ENCODE measurements at regions not wholly inside any gene's neighbourhood (a gene's known extent, or its start where the extent isn't known, plus 50 kb on each side); places are given as distances from the start of the nearest gene placed in this dataset.

DNA sequence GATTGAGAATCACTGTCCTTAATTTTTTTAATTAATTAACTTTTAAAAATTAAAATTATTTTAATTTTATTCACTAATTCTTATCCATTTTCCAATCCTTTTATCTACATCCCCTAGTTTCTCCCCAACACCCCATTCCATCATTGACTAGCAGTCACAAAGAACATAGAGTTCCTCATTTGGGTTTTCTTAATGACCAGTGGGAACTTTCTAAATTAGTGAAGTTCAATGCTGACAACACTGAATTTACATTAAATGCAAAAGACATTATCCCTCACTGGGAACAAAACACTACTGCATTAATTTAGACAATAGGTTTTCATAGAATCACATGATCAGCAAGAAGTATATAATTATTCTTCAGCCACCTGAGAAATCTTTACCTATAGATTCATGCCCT lies 80.6 kb upstream of the GLS start:
- POLR2A ChIA-PET = no interaction called here
- DNase-seq = no peak

DNA sequence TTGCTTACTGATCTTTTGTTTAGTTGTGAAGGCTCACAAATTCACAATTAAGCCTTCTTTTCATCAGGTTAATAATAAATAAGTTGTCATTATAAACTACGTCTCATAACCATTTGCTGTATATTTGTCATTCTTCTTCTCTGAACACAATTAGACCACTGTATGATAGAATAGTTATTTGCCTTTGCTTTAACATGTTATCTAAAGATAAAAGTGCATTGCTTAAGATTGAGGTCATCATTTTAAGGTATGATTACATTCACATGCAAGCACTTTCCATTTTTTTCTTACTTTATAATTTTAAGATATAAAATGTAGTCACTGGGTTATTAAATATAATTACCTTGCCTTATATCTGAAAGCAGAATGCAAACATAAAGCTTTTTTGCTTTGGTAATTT lies 80.1 kb upstream of the GLS start:
- ChIA-PET POLR2A (no interaction called here), CTCF (no interaction called here)
- Histone ChIP-seq H3K4me3 (ENCODE audit: control extremely low read depth in 1 of 5, extremely low read depth in 1 of 5, insufficient read depth in 1 of 5, low read depth in 2 of 5, low read length in 4 of 5) (no peak overlapping the region), H3K4me2 (replicated peaks; ENCODE audit: low read depth, low read length, poor library complexity, severe bottlenecking) (no peak overlapping the region), H3K27ac (ENCODE audit: low read length in 2 of 2) (no peak overlapping the region), H3K79me2 (ENCODE audit: control insufficient read depth, insufficient read depth, low read length) (no peaks in the 10 kb centered on the region), H3K36me3 (replicated peaks in 1 of 2; ENCODE audit: control extremely low read depth in 1 of 2, control insufficient read depth in 1 of 2, extremely low read depth in 1 of 2, insufficient read depth in 2 of 2, low read length in 1 of 2) (no peaks in the 10 kb centered on the region), H3K4me1 (ENCODE audit: control insufficient read depth in 2 of 2, insufficient read depth in 2 of 2, low read length in 2 of 2) (no peaks in the 10 kb centered on the region), H2AFZ (ENCODE audit: insufficient read depth, low read depth, low read length, poor library complexity, severe bottlenecking) (no peak overlapping the region), H3K27me3 (replicated peaks in 1 of 4; ENCODE audit: control extremely low read depth in 1 of 4, control insufficient read depth in 3 of 4, insufficient read depth in 4 of 4, low read length in 3 of 4) (no peaks in the 10 kb centered on the region), H3K9ac (ENCODE audit: low read length) (no peak overlapping the region), H3K9me3 (ENCODE audit: control extremely low read depth in 1 of 3, control insufficient read depth in 2 of 3, insufficient read depth in 1 of 3, low read length in 2 of 3) (no peaks in the 10 kb centered on the region), H4K20me1 (ENCODE audit: control insufficient read depth, insufficient read depth, low read length, poor library complexity, severe bottlenecking) (no peaks in the 10 kb centered on the region)
- no CpG with 5 or more reads among the region's 1 CpG for WGBS (ENCODE audit: insufficient coverage)
- H3K4me1 Mint-ChIP-seq = no peaks in the 10 kb centered on the region
- TF ChIP-seq, protein P1, sequence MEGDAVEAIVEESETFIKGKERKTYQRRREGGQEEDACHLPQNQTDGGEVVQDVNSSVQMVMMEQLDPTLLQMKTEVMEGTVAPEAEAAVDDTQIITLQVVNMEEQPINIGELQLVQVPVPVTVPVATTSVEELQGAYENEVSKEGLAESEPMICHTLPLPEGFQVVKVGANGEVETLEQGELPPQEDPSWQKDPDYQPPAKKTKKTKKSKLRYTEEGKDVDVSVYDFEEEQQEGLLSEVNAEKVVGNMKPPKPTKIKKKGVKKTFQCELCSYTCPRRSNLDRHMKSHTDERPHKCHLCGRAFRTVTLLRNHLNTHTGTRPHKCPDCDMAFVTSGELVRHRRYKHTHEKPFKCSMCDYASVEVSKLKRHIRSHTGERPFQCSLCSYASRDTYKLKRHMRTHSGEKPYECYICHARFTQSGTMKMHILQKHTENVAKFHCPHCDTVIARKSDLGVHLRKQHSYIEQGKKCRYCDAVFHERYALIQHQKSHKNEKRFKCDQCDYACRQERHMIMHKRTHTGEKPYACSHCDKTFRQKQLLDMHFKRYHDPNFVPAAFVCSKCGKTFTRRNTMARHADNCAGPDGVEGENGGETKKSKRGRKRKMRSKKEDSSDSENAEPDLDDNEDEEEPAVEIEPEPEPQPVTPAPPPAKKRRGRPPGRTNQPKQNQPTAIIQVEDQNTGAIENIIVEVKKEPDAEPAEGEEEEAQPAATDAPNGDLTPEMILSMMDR (IDR thresholded peaks at IDR 0.05) = no peak
- TF ChIP-seq EZH2 (IDR thresholded peaks at IDR 0.05; ENCODE audit: borderline replicate concordance, insufficient read depth, low read depth, low read length, poor library complexity, severe bottlenecking) = no peak
- no peak overlapping the region for H3K4me3 Mint-ChIP-seq
- DNase-seq (no peak), ATAC-seq (ENCODE audit: low read depth) (no peak)
- H3K9me3 Mint-ChIP-seq (ENCODE audit: insufficient read depth) = no peaks in the 10 kb centered on the region
- no peaks in the 10 kb centered on the region for H3K27me3 Mint-ChIP-seq
- H3K27ac Mint-ChIP-seq = no peak overlapping the region
- intact Hi-C loops (cut with micrococcal nuclease) = no loop called here

More for the DNA sequence above, 80.6 kb upstream of the GLS start:
- no peak for TF ChIP-seq EZH2 (IDR thresholded peaks at IDR 0.05; ENCODE audit: borderline replicate concordance, insufficient read depth, low read depth, low read length, poor library complexity, severe bottlenecking)
- TF ChIP-seq, protein P1 (IDR thresholded peaks at IDR 0.05) = no peak
- H3K27me3 ChIP-seq (replicated peaks in 1 of 4; ENCODE audit: control extremely low read depth in 1 of 4, control insufficient read depth in 3 of 4, insufficient read depth in 4 of 4, low read length in 3 of 4) = no peaks in the 10 kb centered on the region
- H3K4me3 ChIP-seq (ENCODE audit: control extremely low read depth in 1 of 5, extremely low read depth in 1 of 5, insufficient read depth in 1 of 5, low read depth in 2 of 5, low read length in 4 of 5) = no peak overlapping the region
- H3K36me3 ChIP-seq (replicated peaks in 1 of 2; ENCODE audit: control extremely low read depth in 1 of 2, control insufficient read depth in 1 of 2, extremely low read depth in 1 of 2, insufficient read depth in 2 of 2, low read length in 1 of 2) = no peaks in the 10 kb centered on the region
- no peak overlapping the region for H3K4me2 ChIP-seq (replicated peaks; ENCODE audit: low read depth, low read length, poor library complexity, severe bottlenecking)
- H3K27ac Mint-ChIP-seq = no peak overlapping the region
- intact Hi-C loops (cut with micrococcal nuclease) = no loop called here
- no peaks in the 10 kb centered on the region for H3K9me3 ChIP-seq (ENCODE audit: control extremely low read depth in 1 of 3, control insufficient read depth in 2 of 3, insufficient read depth in 1 of 3, low read length in 2 of 3)
- no peaks in the 10 kb centered on the region for H3K9me3 Mint-ChIP-seq (ENCODE audit: insufficient read depth)
- H3K79me2 ChIP-seq (ENCODE audit: control insufficient read depth, insufficient read depth, low read length) = no peaks in the 10 kb centered on the region
- no peak overlapping the region for H3K9ac ChIP-seq (ENCODE audit: low read length)
- no peak overlapping the region for H3K27ac ChIP-seq (ENCODE audit: low read length in 2 of 2)
- ATAC-seq (ENCODE audit: low read depth) = no peak
- H2AFZ ChIP-seq (ENCODE audit: insufficient read depth, low read depth, low read length, poor library complexity, severe bottlenecking) = no peak overlapping the region
- H3K4me3 Mint-ChIP-seq = no peak overlapping the region
- no peaks in the 10 kb centered on the region for H3K4me1 Mint-ChIP-seq
- no peaks in the 10 kb centered on the region for H4K20me1 ChIP-seq (ENCODE audit: control insufficient read depth, insufficient read depth, low read length, poor library complexity, severe bottlenecking)
- H3K4me1 ChIP-seq (ENCODE audit: control insufficient read depth in 2 of 2, insufficient read depth in 2 of 2, low read length in 2 of 2) = no peaks in the 10 kb centered on the region
- CTCF ChIA-PET = no interaction called here
- no peaks in the 10 kb centered on the region for H3K27me3 Mint-ChIP-seq

Data from B cell (primary cell).